MV-4-11 (cell line): ENCODE measurements at regions not wholly inside any gene's neighbourhood (a gene's known extent, or its start where the extent isn't known, plus 50 kb on each side); places are given as distances from the start of the nearest gene placed in this dataset.
"Not testable (repeated sequence)": the region's sequence is repeated elsewhere in the genome, so short reads cannot be mapped to it uniquely, and the experiment has no call there.

Experiments used
- DNase-seq: peaks from one replicate; lab custom pipeline; 2025; lab: John Stamatoyannopoulos, UW

- DNase-seq = no peak
These were observed 52.2 kb upstream of the PRL start for GRCh38 chr6:22349051-22349450.

- DNase-seq = no peak
These were observed 52.7 kb upstream of the PRL start for GRCh38 chr6:22349528-22349927.

- no peak for DNase-seq
These were observed 53.3 kb upstream of the PRL start for GRCh38 chr6:22350109-22350508.

GRCh38 chr6:22353101-22353500 is 56.3 kb upstream of the PRL start:
- DNase-seq = no peak

GRCh38 chr6:22356362-22356940 is 59.6 kb upstream of the PRL start:
- no peak for DNase-seq

- no peak for DNase-seq
These were observed 60.9 kb upstream of the PRL start for GRCh38 chr6:22357724-22358189.

GRCh38 chr6:22361576-22361975 is 64.7 kb upstream of the PRL start:
- DNase-seq = no peak

- DNase-seq = no peak
These were observed 65.5 kb upstream of the PRL start for GRCh38 chr6:22362361-22362760.

- DNase-seq = no peak
These were observed 66.4 kb upstream of the PRL start for GRCh38 chr6:22363166-22363713.

- peak; percentile 46 for DNase-seq
These were observed 66.9 kb upstream of the PRL start for GRCh38 chr6:22363714-22364239.

GRCh38 chr6:22364306-22364705 is 67.5 kb upstream of the PRL start:
- no peak for DNase-seq

- DNase-seq = peak; percentile 93
These were observed 69.4 kb upstream of the PRL start for GRCh38 chr6:22366214-22366613.

- no peak for DNase-seq
These were observed 70.5 kb upstream of the PRL start for GRCh38 chr6:22367346-22367745.

GRCh38 chr6:22368794-22369193 is 72.0 kb upstream of the PRL start:
- DNase-seq = no peak

GRCh38 chr6:22372922-22373321 is 76.1 kb upstream of the PRL start:
- DNase-seq = no peak

- DNase-seq = not testable (repeated sequence)
These were observed 78.1 kb upstream of the PRL start for GRCh38 chr6:22374950-22375349.

GRCh38 chr6:22376293-22376692 is 79.5 kb upstream of the PRL start:
- not testable (repeated sequence) for DNase-seq

GRCh38 chr6:22378536-22378935 is 81.7 kb upstream of the PRL start:
- DNase-seq = not testable (repeated sequence)

GRCh38 chr6:22380236-22380635 is 83.4 kb upstream of the PRL start:
- DNase-seq = no peak

- no peak for DNase-seq
These were observed 85.2 kb upstream of the PRL start for GRCh38 chr6:22381845-22382544.

- no peak for DNase-seq
These were observed 86.2 kb upstream of the PRL start for GRCh38 chr6:22383016-22383415.

GRCh38 chr6:22392711-22393110 is 95.9 kb upstream of the PRL start:
- DNase-seq = no peak

GRCh38 chr6:22394691-22395090 is 97.9 kb upstream of the PRL start:
- DNase-seq = no peak
